Type B pancreatic cell (in vitro differentiated cells): ENCODE measurements at regions not wholly inside any gene's neighbourhood (a gene's known extent, or its start where the extent isn't known, plus 50 kb on each side); places are given as distances from the start of the nearest gene placed in this dataset.

Source experiments
- DNase-seq: peaks from one replicate; pipeline ENCODE4 v3.0.0; 2021; ENCODE audit warnings: mixed read lengths; ENCODE audit not compliant: unreplicated experiment; ENCODE audit errors: extremely low spot score
- H3K27ac Mint-ChIP-seq: 2 replicates; pipeline ENCODE4 v1.8.0; 2021; ENCODE audit warnings: mild to moderate bottlenecking, mixed read lengths
- H3K27me3 Mint-ChIP-seq: 2 replicates; pipeline ENCODE4 v1.8.0; 2021; ENCODE audit warnings: mixed read lengths
- H3K36me3 Mint-ChIP-seq: 2 replicates; pipeline ENCODE4 v1.8.0; 2021; ENCODE audit warnings: mixed read lengths
- H3K4me1 Mint-ChIP-seq: one replicate; pipeline ENCODE4 v1.8.0; 2021; ENCODE audit warnings: mixed read lengths; ENCODE audit not compliant: unreplicated experiment
- H3K4me3 Mint-ChIP-seq: 2 replicates; pipeline ENCODE4 v1.8.0; 2021; ENCODE audit warnings: mild to moderate bottlenecking, mixed read lengths
- H3K9me3 Mint-ChIP-seq: 2 replicates; pipeline ENCODE4 v1.8.0; 2021; ENCODE audit warnings: mixed read lengths
- CTCF ChIP-seq: fragments of 200-600 bp; sonication (generic); conservative IDR thresholded peaks from 2 replicates; pipeline ENCODE4 v1.5.0; 2021; ENCODE audit warnings: antibody characterized with exemption, mild to moderate bottlenecking

GRCh38 chr2:53467467-53468180, 300.0 kb upstream of the CHAC2 start:
- H3K4me3 Mint-ChIP-seq: no peak overlapping the region
- TF ChIP-seq CTCF: no peak
- no peak overlapping the region for H3K27ac Mint-ChIP-seq
- DNase-seq: no peak
- H3K9me3 Mint-ChIP-seq: no peaks in the 10 kb centered on the region
- H3K36me3 Mint-ChIP-seq: no peaks in the 10 kb centered on the region
- no peaks in the 10 kb centered on the region for H3K4me1 Mint-ChIP-seq
- no peaks in the 10 kb centered on the region for H3K27me3 Mint-ChIP-seq

GRCh38 chr2:53463806-53464726, 303.5 kb upstream of the CHAC2 start:
- H3K4me3 Mint-ChIP-seq: no peak overlapping the region
- DNase-seq: no peak
- H3K27ac Mint-ChIP-seq: no peak overlapping the region
- no peaks in the 10 kb centered on the region for H3K4me1 Mint-ChIP-seq
- no peaks in the 10 kb centered on the region for H3K36me3 Mint-ChIP-seq
- no peaks in the 10 kb centered on the region for H3K27me3 Mint-ChIP-seq
- TF ChIP-seq CTCF: no peak
- H3K9me3 Mint-ChIP-seq: peaks cover 5% of the 10 kb centered on the region

GRCh38 chr2:53460937-53461336, 306.7 kb upstream of the CHAC2 start:
- no peak for TF ChIP-seq CTCF
- peaks cover 5% of the 10 kb centered on the region for H3K9me3 Mint-ChIP-seq
- H3K27me3 Mint-ChIP-seq: no peaks in the 10 kb centered on the region
- H3K4me1 Mint-ChIP-seq: no peaks in the 10 kb centered on the region
- H3K27ac Mint-ChIP-seq: no peak overlapping the region
- H3K4me3 Mint-ChIP-seq: no peak overlapping the region
- H3K36me3 Mint-ChIP-seq: no peaks in the 10 kb centered on the region
- no peak for DNase-seq

GRCh38 chr2:53460347-53460746, 307.3 kb upstream of the CHAC2 start:
- no peak overlapping the region for H3K4me3 Mint-ChIP-seq
- TF ChIP-seq CTCF: no peak
- no peaks in the 10 kb centered on the region for H3K36me3 Mint-ChIP-seq
- peaks cover 5% of the 10 kb centered on the region for H3K9me3 Mint-ChIP-seq
- no peaks in the 10 kb centered on the region for H3K4me1 Mint-ChIP-seq
- no peak overlapping the region for H3K27ac Mint-ChIP-seq
- no peak for DNase-seq
- no peaks in the 10 kb centered on the region for H3K27me3 Mint-ChIP-seq

GRCh38 chr2:53455094-53455493, 312.5 kb upstream of the CHAC2 start:
- H3K4me1 Mint-ChIP-seq: no peaks in the 10 kb centered on the region
- TF ChIP-seq CTCF: no peak
- H3K36me3 Mint-ChIP-seq: no peaks in the 10 kb centered on the region
- H3K27ac Mint-ChIP-seq: no peak overlapping the region
- no peak for DNase-seq
- H3K27me3 Mint-ChIP-seq: no peaks in the 10 kb centered on the region
- peaks cover 4% of the 10 kb centered on the region for H3K9me3 Mint-ChIP-seq
- H3K4me3 Mint-ChIP-seq: no peak overlapping the region
